HG03457 (cell line): ENCODE measurements at regions not wholly inside any gene's neighbourhood (a gene's known extent, or its start where the extent isn't known, plus 50 kb on each side); places are given as distances from the start of the nearest gene placed in this dataset.

Experiments
- ATAC-seq: cut with Tn5 transposase; IDR thresholded peaks from one replicate; pipeline ENCODE4 v1.9.1; 2021; ENCODE audit warnings: moderate number of reproducible peaks; ENCODE audit not compliant: unreplicated experiment

GRCh38 chr11:112398798-112399478 is 138.3 kb upstream of the PLET1 start:
- ATAC-seq, result no peak

GRCh38 chr11:112400476-112401014 is 139.9 kb upstream of the PLET1 start:
- ATAC-seq, result no peak

GRCh38 chr11:112401036-112401769 is 140.5 kb upstream of the PLET1 start:
- no peak for ATAC-seq

- ATAC-seq, result no peak
Observed at GRCh38 chr11:112403432-112403831, 142.8 kb upstream of the PLET1 start.

- no peak for ATAC-seq
Observed at GRCh38 chr11:112404112-112404511, 143.5 kb upstream of the PLET1 start.

- no peak for ATAC-seq
Observed at GRCh38 chr11:112408517-112408916, 147.9 kb upstream of the PLET1 start.

GRCh38 chr11:112410325-112410724 is 149.7 kb upstream of the PLET1 start:
- ATAC-seq, result no peak

- ATAC-seq, result no peak
Observed at GRCh38 chr11:112412383-112412782, 151.7 kb upstream of the PLET1 start.

GRCh38 chr11:112417339-112417738 is 156.7 kb upstream of the PLET1 start:
- ATAC-seq, result no peak

- no peak for ATAC-seq
Observed at GRCh38 chr11:112418438-112418837, 157.8 kb upstream of the PLET1 start.

- no peak for ATAC-seq
Observed at GRCh38 chr11:112421879-112422278, 161.2 kb upstream of the PLET1 start.

- no peak for ATAC-seq
Observed at GRCh38 chr11:112425121-112425520, 164.5 kb upstream of the PLET1 start.

GRCh38 chr11:112437096-112437495 is 176.4 kb upstream of the PLET1 start:
- no peak for ATAC-seq

GRCh38 chr11:112439614-112440013 is 179.0 kb upstream of the PLET1 start:
- no peak for ATAC-seq

GRCh38 chr11:112440518-112440917 is 179.9 kb upstream of the PLET1 start:
- no peak for ATAC-seq

GRCh38 chr11:112448168-112448567 is 187.5 kb upstream of the PLET1 start:
- ATAC-seq, result no peak

- ATAC-seq, result no peak
Observed at GRCh38 chr11:112448806-112449205, 188.1 kb upstream of the PLET1 start.

GRCh38 chr11:112451250-112451649 is 190.6 kb upstream of the PLET1 start:
- ATAC-seq, result no peak

- no peak for ATAC-seq
Observed at GRCh38 chr11:112453601-112454577, 193.2 kb upstream of the PLET1 start.

- ATAC-seq, result no peak
Observed at GRCh38 chr11:112454841-112455240, 194.2 kb upstream of the PLET1 start.

- ATAC-seq, result no peak
Observed at GRCh38 chr11:112455791-112456190, 195.1 kb upstream of the PLET1 start.
